GM19240 (cell line): ENCODE measurements at regions not wholly inside any gene's neighbourhood (a gene's known extent, or its start where the extent isn't known, plus 50 kb on each side); places are given as distances from the start of the nearest gene placed in this dataset.
"Not testable (repeated sequence)": the region's sequence is repeated elsewhere in the genome, so short reads cannot be mapped to it uniquely, and the experiment has no call there.

Experiments used
- DNase-seq: peaks from one replicate; pipeline ENCODE4 v3.0.0; 2011; ENCODE audit warnings: low spot score; ENCODE audit not compliant: insufficient read length

- no peak for DNase-seq
These were observed 129.7 kb upstream of the SLC4A4 start for GRCh38 chr4:71209161-71209560.

DNA sequence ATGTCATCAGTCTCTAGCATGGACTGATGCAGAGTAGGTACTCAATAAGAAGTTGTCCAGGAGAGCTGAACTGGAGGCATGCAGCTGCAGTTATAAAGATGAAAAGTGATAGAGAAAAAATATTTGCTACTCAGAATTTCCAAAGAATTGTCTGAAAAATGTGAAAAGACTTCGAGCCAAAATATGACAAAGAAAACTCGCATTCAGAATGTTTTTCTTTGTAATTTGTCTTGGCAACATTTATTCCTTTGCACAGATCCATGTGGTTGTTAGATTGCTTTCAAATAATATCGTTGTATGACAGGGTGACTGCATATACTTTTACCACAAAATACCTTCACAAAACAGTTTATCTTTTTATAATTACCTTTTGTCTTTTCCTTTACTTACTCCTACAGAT is 128.0 kb upstream of the SLC4A4 start:
- no peak for DNase-seq

GRCh38 chr4:71211748-71212147 is 127.1 kb upstream of the SLC4A4 start:
- DNase-seq: no peak

GRCh38 chr4:71212216-71212615 is 126.6 kb upstream of the SLC4A4 start:
- no peak for DNase-seq

DNA sequence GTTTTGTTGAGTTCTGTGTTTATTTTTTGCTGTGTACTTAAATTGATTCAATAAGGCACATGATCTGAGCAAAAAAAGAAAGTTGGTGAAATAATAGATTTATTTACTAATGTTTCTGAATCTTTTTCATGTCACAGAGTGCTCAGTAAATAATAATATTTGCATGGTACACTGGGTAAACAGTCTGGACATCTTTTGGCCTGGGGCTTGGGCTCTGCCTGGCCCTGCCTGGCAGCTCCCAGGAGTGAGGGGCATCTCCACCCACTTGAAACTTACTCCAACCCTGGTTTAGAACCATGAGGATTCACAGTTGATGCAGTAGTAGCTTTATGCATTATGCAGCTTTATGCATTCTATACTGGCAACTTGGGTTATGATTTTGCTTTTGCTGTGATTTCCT is 124.2 kb upstream of the SLC4A4 start:
- no peak for DNase-seq

DNA sequence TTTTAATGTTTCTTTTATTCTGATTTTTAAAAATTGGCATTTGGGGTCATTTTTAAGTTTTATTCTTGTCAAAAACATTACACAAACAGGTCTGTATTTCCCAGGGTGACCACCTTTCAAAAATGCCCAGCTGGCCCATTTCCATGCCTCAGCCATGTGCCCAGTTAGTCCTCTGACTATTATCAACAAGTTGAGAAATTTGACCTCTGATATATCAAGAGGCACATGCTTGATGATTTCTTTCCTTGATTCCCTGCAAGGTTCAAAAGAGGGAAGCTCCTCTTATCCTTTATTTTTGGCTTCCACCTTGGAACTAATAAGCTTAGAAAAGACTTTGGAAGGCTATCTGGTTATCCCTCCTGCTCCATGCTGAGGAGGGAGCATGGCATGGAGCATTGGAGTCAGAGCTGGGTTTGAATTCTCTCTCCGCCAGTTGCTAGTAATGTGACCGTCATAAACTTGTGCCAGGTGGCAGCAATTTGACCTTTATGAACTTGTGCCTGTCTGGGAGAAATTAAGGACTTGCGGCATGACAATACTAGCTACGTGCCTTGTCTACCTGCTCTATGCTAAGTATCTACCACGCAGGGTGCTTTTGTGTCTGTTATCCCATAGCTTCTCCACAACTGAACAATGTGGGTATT is 122.4 kb upstream of the SLC4A4 start:
- no peak for DNase-seq

- DNase-seq: no peak
These were observed 121.1 kb upstream of the SLC4A4 start for GRCh38 chr4:71217688-71218087.

DNA sequence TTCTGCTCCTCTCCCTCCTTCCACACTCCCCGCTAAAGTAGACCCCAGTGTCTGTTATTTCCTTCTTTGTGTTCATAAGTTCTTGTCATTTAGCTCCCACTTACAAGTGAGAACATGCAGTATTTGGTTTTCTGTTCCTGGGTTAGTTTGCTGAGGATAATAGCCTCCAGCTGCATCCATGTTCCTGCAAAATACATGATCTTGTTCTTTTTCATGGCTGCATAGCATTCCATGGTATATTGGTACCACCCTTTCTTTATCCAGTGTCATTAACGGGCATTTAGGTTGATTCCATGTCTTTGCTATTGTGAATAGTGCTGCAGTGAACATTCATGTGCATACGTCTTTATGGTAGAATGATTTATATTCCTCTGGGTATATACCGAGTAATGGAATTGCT is 118.0 kb upstream of the SLC4A4 start:
- not testable (repeated sequence) for DNase-seq

DNA sequence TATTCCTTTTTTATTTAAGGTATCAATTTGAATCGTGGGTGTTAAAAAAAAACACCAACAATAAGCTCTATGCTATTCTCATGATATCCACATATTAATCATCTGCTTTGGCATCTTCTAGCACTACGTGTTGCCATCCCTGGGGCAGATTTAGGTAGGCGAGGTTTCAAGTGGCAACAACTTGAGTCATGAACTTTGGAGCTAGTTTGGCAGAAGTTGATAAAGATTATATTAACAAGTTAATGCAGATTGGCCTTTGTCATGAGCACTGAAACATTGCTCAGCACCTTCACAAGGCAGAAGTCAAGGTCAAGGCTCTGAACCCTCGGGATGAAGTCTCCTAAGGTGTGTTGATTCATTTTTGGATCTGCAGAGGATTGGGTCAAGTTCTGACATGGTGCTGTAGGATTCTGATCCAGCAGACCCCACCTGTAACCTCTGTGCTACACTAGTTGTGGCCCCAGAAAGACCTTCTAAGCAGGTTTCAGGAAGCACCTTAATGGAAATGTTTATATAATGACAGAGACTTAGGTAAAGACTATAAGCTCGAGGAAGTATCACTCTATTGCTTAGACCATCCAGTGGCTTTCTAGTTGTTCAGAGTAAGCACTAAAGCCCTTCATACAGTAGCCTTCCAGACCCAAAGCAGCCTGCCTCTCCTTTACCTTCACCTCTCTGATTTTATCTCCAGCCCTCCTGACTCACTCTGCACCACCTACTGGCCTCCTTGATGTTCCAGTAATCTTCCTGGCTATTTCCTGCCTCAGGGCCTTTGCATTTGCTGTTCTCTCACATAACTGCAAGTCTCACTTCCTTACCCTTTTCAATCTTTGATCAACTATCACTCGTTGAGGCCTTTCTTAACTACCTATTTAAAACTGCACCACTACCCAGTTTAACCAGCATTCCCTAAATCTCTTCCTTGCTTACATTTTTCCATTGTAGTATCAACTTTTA is 117.0 kb upstream of the SLC4A4 start:
- no peak for DNase-seq

GRCh38 chr4:71222661-71223060 is 116.2 kb upstream of the SLC4A4 start:
- DNase-seq: no peak

DNA sequence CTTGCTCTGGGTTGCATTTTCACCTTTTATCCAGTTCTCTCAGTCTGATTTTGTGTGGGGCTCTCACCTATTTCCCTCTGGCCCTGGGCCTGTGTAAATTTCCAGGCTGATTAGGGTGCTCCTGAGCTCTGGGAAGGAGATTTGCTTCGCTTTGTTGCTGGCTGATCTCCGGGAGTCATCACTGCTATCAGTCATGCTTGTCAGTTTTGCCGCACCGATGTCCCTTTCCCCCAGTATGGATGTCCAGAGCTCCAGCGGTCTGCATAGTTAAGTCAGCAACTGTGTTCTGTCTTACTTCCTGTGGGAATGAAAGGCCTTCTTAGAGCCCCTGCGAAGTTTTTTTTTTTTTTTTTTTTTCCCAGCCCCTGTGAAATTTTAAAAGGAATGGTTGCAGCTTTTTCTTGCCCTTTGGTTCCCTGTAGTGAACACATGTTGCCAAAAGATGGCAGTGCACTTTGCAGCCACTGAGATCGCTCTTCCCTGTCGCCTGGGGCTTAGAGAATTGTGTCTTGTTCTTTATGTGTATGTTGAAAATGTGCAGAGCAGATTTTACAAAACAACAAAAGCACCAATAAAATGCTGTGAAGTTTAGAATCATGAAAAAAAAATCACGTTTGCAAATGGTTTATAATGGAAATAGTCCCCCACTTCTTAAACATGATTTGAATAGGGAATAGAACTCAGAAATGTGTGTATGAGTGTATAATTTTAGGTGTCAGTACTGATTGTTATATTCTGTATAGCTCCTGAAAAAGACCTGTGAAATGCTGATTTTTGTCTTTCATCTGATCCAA is 109.1 kb upstream of the SLC4A4 start:
- peak; percentile 8 for DNase-seq

DNA sequence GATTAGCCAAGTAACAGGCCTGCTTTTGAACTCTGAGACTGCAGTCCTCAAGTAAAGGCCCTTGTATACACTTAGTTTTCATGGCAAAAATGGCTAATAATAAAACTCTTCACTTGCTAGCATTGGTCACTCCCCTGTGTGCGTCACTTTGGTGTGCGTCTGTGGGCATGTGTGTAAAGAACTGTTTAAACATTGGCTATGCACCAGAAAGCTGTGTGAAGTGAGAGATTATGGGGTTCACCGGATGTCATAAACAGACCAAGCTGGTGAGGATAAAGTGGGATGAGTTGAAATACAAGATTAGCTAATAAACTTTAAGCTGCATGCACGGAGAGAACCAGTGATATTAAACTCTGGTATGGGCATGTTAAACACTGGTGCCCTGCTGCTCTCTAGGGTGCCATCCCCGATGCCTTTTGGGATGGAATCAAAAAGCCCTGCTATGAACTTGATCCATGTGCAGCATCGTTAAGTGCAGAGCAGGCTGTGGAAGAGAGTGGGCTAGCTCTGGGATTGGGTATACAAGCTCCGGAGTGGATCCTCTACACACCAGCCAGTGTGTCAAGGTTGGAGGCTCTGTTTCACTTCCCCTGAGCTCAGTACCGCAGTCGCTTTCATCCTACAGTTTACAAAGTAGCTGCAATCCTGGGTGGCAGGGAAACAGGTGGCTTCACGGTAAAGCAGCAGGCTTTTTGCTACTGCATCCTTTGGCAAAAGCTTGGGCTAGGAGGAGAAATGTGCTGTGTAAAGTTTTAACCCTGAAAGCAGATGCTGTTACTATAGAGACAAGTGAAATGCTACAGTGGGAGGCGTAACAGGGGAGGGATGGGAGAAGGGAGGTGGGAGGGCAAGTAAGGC is 108.3 kb upstream of the SLC4A4 start:
- no peak for DNase-seq

DNA sequence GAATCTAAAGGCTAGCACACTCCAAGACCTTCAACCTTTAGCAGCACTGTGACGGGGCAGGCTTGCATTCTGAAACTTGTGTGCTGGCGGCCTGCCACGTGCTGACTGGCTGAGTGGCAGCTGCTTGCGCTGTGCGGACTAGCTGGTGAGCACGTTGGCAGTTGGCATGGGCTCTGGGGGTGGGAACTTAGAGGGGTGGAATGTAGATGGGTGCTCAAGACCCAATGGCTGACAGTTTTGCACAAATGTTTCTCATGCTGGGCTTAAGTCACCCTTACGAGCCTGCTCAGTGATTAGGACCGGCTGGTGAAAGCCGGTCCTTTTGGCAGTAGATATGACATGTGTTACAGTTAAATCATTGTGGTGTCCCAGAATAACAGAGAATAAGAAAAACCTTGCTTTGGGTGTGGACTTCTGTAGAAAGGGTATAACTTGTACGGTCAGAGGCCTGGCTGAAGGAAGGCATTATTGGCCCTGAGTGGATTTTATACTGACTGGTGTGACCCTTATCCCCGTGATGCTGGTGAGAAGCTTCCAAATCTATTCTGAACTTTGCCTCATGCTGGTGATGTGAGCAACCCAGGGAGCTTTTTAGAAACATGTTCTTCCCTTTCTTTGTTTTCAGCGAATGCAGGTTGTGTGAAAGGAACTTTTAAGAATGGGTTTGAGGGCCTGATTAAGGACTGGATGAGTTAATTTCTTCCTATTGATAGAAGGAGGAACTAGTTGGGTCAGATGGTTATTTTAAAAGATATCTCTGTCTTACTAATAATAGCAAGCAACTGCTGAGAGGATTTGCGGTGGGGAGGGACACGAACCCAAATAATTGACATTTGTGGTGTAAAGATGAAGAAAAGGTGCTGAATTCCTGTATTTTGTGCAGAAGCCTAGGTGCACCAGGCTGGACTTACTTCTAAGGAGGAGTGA is 107.4 kb upstream of the SLC4A4 start:
- DNase-seq: no peak

DNA sequence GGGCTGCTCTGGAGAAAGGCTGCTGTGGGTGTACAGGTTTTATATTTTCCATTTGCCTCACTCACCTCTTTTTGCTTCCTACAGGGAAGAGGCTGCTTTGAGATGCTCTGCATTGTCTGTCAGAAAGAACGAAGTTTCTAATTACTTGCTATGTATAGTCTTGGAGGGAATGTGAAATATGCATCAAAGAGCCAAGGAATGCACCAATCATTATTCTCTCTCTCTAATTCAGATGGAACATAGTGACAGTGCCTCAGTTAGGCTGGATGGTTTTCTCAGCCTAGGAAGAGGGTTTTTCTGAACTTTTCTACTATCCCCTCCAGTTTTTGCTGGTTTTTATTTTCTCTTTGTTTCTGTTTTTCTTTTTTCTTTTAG is 106.8 kb upstream of the SLC4A4 start:
- DNase-seq: no peak

- DNase-seq: no peak
These were observed 106.0 kb upstream of the SLC4A4 start for GRCh38 chr4:71232846-71233245.

GRCh38 chr4:71235311-71236201 is 103.3 kb upstream of the SLC4A4 start:
- no peak for DNase-seq

GRCh38 chr4:71236226-71236625 is 102.6 kb upstream of the SLC4A4 start:
- DNase-seq: no peak

DNA sequence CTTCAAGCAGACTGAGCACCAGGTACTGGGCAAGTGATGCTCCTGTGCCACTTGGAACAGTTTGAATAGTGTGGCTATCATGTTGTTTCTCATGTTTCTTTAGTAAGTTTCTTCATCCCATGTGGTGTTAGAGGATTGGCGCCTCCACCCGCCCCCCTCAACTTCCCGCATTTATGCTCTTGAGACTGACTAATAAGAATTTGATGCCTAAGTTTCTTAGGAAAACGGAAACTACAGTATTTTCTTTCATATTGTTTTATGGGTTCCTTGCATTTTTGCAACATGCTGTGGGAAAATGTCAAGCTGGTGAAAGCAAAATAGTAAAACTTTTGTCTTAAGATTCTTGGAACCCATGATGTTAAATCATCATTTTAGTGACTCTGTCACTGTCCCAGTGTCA is 101.2 kb upstream of the SLC4A4 start:
- DNase-seq: no peak

DNA sequence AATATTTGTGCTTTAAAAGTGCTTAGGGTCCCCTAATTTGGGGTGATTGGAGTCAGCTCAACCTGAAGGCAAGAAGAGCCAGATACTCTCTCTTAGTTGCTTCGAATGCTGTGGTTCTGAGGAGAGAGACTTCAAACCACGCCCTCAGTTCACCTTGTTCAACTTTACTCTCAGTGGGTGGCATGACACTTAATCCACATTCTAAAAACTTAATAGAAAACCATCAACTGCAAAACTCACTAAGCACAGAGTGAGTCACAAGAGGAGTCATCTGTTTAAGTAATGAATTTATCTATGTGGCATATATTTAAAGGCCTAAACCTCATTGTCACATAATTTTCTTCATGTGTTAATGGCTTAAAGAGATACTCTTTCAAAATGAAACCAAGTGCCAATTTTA is 99.5 kb upstream of the SLC4A4 start:
- no peak for DNase-seq
